ENCODE measurements at regions not wholly inside any gene's neighbourhood (a gene's known extent, or its start where the extent isn't known, plus 50 kb on each side); places are given as distances from the start of the nearest gene placed in this dataset.

DNA sequence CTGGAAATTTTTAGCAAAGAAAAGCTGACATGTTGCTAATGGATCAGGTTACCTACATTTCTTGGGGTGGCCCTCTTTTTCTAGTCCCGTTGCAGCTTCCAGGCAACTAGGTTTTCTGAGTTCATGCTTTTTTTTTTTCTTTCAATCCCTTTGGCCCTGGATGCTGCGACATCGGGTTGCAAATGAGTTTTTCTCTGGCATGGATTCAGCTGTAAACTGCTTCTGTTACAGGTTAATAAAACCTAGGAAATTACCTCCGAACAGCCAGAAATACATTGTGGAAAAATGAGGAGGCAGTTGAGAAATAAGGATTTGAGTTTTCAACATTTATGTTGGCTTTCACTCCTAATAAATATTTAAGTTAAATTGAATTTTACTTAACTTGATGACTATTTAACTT, 149.8 kb upstream of the MAF start:
- H3K4me1 Mint-ChIP-seq (ENCODE audit: unreplicated experiment) = peaks cover 31% of the 10 kb centered on the region
- H3K4me3 Mint-ChIP-seq (ENCODE audit: unreplicated experiment) = no peak overlapping the region
- no peaks in the 10 kb centered on the region for H3K27me3 Mint-ChIP-seq (ENCODE audit: unreplicated experiment)
- no peak overlapping the region for H3K27ac Mint-ChIP-seq (ENCODE audit: unreplicated experiment)
- DNase-seq (ENCODE audit: extremely low spot score, unreplicated experiment) = no peak
- no peaks in the 10 kb centered on the region for H3K36me3 Mint-ChIP-seq (ENCODE audit: unreplicated experiment)
- H3K9me3 Mint-ChIP-seq (ENCODE audit: unreplicated experiment) = peaks cover 8% of the 10 kb centered on the region
- TF ChIP-seq, protein P1, sequence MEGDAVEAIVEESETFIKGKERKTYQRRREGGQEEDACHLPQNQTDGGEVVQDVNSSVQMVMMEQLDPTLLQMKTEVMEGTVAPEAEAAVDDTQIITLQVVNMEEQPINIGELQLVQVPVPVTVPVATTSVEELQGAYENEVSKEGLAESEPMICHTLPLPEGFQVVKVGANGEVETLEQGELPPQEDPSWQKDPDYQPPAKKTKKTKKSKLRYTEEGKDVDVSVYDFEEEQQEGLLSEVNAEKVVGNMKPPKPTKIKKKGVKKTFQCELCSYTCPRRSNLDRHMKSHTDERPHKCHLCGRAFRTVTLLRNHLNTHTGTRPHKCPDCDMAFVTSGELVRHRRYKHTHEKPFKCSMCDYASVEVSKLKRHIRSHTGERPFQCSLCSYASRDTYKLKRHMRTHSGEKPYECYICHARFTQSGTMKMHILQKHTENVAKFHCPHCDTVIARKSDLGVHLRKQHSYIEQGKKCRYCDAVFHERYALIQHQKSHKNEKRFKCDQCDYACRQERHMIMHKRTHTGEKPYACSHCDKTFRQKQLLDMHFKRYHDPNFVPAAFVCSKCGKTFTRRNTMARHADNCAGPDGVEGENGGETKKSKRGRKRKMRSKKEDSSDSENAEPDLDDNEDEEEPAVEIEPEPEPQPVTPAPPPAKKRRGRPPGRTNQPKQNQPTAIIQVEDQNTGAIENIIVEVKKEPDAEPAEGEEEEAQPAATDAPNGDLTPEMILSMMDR (IDR thresholded peaks at IDR 0.05) = no peak

DNA sequence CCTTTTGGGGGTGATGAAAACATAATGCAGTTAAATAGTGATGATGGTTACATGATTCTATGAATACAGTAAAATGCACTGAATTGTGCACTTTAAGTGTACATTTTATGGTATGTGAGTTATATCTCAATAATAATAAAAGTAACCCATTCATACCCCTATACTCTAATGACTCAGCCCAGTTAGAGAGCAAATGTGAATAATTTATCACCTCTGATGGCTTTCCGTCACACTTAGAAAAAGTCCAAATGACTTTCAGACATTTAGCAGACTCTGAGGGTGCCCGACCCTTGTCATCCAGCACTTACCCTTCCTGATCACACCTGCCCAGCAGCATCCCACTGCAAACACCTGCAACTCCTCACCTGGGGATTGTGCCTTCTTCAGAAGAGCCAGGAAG, 148.1 kb upstream of the MAF start:
- H3K9me3 Mint-ChIP-seq (ENCODE audit: unreplicated experiment) = peaks cover 8% of the 10 kb centered on the region
- H3K4me3 Mint-ChIP-seq (ENCODE audit: unreplicated experiment) = no peak overlapping the region
- no peaks in the 10 kb centered on the region for H3K27me3 Mint-ChIP-seq (ENCODE audit: unreplicated experiment)
- TF ChIP-seq, protein P1 (IDR thresholded peaks at IDR 0.05) = no peak
- H3K4me1 Mint-ChIP-seq (ENCODE audit: unreplicated experiment) = peaks cover 14% of the 10 kb centered on the region
- no peak overlapping the region for H3K27ac Mint-ChIP-seq (ENCODE audit: unreplicated experiment)
- no peaks in the 10 kb centered on the region for H3K36me3 Mint-ChIP-seq (ENCODE audit: unreplicated experiment)
- DNase-seq (ENCODE audit: extremely low spot score, unreplicated experiment) = no peak

DNA sequence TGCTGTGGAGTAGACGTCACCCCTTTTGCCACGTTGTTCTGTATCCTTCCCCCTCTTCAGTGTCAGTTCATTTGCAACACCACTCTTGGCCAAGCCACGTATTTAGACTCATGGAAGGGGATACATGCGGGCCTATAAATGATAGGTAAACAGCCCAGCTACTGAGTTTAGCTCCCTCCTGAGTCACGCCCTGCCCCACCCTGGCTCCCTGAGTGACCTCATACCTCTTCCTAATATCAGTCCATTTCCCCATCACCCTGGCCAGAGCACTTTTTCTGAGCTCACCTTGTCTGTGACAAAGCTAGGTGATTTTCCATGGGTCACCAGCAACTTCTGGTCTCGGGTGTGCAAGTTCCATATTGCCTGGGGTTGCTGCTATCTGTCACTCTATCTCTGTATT, 147.2 kb upstream of the MAF start:
- H3K27ac Mint-ChIP-seq (ENCODE audit: unreplicated experiment) = no peak overlapping the region
- H3K27me3 Mint-ChIP-seq (ENCODE audit: unreplicated experiment) = no peaks in the 10 kb centered on the region
- TF ChIP-seq, protein P1 (IDR thresholded peaks at IDR 0.05) = no peak
- H3K4me3 Mint-ChIP-seq (ENCODE audit: unreplicated experiment) = no peak overlapping the region
- DNase-seq (ENCODE audit: extremely low spot score, unreplicated experiment) = no peak
- peaks cover 8% of the 10 kb centered on the region for H3K9me3 Mint-ChIP-seq (ENCODE audit: unreplicated experiment)
- peaks cover 9% of the 10 kb centered on the region for H3K4me1 Mint-ChIP-seq (ENCODE audit: unreplicated experiment)
- no peaks in the 10 kb centered on the region for H3K36me3 Mint-ChIP-seq (ENCODE audit: unreplicated experiment)

DNA sequence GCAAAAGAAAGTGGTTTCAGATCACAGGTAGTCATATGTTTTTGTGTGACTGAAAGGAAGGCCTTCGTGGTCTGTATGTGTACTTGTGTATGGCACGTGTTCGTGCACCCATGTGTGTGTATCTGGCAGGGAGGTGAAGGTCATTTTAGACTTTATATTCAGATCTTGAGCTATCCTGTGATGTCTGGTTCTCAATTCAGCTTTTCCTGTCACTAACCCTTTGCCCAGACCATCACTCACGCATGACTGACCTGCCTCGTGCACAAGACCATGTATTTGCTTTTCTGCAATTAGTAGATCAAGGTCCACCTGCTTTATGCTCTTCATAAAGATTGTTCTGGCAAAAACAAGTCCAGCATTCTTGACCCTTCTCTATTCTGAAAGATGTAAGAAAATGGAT, 139.7 kb upstream of the MAF start:
- Mint-ChIP-seq H3K27me3 (ENCODE audit: unreplicated experiment) (peaks cover 3% of the 10 kb centered on the region), H3K4me3 (ENCODE audit: unreplicated experiment) (no peak overlapping the region), H3K36me3 (ENCODE audit: unreplicated experiment) (no peaks in the 10 kb centered on the region), H3K4me1 (ENCODE audit: unreplicated experiment) (no peaks in the 10 kb centered on the region), H3K27ac (ENCODE audit: unreplicated experiment) (no peak overlapping the region), H3K9me3 (ENCODE audit: unreplicated experiment) (no peaks in the 10 kb centered on the region)
- TF ChIP-seq, protein P1 (IDR thresholded peaks at IDR 0.05) = no peak
- DNase-seq (ENCODE audit: extremely low spot score, unreplicated experiment) = no peak

DNA sequence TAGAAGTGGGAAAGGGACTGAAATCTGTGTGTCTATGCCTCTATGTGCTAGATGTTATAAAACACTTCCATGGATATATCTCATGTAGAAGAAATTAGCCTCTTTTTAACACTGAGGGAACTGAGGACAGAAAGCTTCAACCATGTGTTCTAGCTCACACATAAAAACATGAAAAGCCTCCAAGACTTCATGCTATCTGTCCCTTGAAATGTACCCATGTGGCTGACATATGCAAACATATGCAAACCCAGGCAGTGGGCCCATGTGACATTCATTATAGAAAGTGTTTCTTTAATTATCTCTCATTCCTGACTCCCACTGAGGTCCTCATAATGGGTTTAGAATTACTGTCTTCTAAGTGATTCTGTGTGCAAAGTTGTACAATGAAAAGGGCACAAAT, 134.7 kb upstream of the MAF start:
- no peak overlapping the region for H3K27ac Mint-ChIP-seq (ENCODE audit: unreplicated experiment)
- H3K36me3 Mint-ChIP-seq (ENCODE audit: unreplicated experiment) = no peaks in the 10 kb centered on the region
- H3K4me3 Mint-ChIP-seq (ENCODE audit: unreplicated experiment) = no peak overlapping the region
- no peaks in the 10 kb centered on the region for H3K4me1 Mint-ChIP-seq (ENCODE audit: unreplicated experiment)
- H3K27me3 Mint-ChIP-seq (ENCODE audit: unreplicated experiment) = peaks cover 7% of the 10 kb centered on the region
- DNase-seq (ENCODE audit: extremely low spot score, unreplicated experiment) = no peak
- H3K9me3 Mint-ChIP-seq (ENCODE audit: unreplicated experiment) = no peaks in the 10 kb centered on the region
- TF ChIP-seq, protein P1 (IDR thresholded peaks at IDR 0.05) = no peak

Measured in osteocyte (in vitro differentiated cells).